ENCODE measurements at regions not wholly inside any gene's neighbourhood (a gene's known extent, or its start where the extent isn't known, plus 50 kb on each side); places are given as distances from the start of the nearest gene placed in this dataset.

DNA sequence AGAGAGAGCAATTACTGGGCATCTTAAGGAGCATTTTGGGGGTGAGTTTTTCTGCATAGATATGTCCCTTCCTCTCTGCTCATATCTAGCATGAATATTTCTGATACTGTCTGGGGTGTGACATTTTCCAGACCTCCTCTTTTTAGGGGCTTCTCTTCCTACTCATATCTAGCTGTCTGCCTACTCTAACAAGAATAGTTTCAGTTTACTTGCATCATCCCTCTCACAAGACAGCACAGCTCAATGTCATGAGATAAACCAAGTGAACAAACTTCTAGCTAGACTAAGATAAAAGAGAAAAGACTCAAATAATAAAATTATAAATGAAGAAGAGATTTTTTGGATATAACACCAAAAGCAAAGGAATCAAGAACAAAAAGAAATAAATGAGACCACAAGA lies 419.5 kb upstream of the SORCS1 start:
- TF ChIP-seq, protein P1, sequence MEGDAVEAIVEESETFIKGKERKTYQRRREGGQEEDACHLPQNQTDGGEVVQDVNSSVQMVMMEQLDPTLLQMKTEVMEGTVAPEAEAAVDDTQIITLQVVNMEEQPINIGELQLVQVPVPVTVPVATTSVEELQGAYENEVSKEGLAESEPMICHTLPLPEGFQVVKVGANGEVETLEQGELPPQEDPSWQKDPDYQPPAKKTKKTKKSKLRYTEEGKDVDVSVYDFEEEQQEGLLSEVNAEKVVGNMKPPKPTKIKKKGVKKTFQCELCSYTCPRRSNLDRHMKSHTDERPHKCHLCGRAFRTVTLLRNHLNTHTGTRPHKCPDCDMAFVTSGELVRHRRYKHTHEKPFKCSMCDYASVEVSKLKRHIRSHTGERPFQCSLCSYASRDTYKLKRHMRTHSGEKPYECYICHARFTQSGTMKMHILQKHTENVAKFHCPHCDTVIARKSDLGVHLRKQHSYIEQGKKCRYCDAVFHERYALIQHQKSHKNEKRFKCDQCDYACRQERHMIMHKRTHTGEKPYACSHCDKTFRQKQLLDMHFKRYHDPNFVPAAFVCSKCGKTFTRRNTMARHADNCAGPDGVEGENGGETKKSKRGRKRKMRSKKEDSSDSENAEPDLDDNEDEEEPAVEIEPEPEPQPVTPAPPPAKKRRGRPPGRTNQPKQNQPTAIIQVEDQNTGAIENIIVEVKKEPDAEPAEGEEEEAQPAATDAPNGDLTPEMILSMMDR (IDR thresholded peaks at IDR 0.05; ENCODE audit: extremely low read depth, insufficient read depth, missing control alignments) = no peak
- in situ Hi-C loops (cut with MboI; ENCODE audit: low pct_unique_long_range_greater_than_20kb, low sequenced_read_pairs, unreplicated experiment) = no loop called here
- DNase-seq (ENCODE audit: low spot score) = no peak

DNA sequence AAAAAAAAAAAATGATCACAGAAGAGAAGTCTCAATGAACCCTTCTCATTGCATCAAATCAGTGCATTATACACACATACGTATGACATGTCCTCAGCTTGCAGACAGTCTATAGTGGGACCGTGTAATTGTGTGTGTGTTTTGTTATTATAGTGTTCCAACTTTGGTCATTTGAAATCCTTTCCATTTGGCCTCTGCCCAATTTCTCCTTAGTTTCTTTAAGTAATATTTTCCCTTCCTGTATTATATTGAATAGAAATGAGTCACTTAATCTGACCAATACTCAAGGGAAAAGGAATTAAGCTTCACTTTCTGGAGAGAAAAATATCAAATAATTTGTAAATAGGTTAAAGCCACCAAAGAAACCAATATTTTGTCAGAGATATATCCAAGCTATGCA lies 415.5 kb upstream of the SORCS1 start:
- TF ChIP-seq, protein P1 (IDR thresholded peaks at IDR 0.05; ENCODE audit: extremely low read depth, insufficient read depth, missing control alignments) = no peak
- DNase-seq (ENCODE audit: low spot score) = no peak
- in situ Hi-C loops (cut with MboI; ENCODE audit: low pct_unique_long_range_greater_than_20kb, low sequenced_read_pairs, unreplicated experiment) = no loop called here

GRCh38 chr10:107577221-107577620 lies 412.7 kb upstream of the SORCS1 start:
- TF ChIP-seq, protein P1 (IDR thresholded peaks at IDR 0.05; ENCODE audit: extremely low read depth, insufficient read depth, missing control alignments) = no peak
- no peak for DNase-seq (ENCODE audit: low spot score)
- in situ Hi-C loops (cut with MboI; ENCODE audit: low pct_unique_long_range_greater_than_20kb, low sequenced_read_pairs, unreplicated experiment) = no loop called here

DNA sequence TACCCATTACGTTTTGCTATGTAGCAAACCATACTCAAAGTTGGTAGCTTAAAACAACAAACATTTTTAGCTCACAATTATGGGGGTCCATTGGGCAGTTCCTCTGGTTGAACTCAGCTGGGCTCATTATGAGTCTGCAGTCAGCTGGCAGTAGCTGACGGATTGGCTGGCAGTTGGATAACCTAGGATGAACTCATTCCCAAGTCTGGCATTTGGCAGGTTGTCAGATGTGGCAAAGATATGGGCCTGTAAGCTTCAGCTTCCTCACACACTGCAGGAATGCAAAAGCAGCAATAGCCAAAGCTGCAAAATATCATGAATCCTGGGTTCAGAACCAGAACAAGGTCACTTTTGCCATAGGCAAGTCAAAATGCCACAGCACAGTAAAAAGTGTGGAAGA lies 412.2 kb upstream of the SORCS1 start:
- TF ChIP-seq, protein P1 (IDR thresholded peaks at IDR 0.05; ENCODE audit: extremely low read depth, insufficient read depth, missing control alignments) = no peak
- in situ Hi-C loops (cut with MboI; ENCODE audit: low pct_unique_long_range_greater_than_20kb, low sequenced_read_pairs, unreplicated experiment) = no loop called here
- no peak for DNase-seq (ENCODE audit: low spot score)

DNA sequence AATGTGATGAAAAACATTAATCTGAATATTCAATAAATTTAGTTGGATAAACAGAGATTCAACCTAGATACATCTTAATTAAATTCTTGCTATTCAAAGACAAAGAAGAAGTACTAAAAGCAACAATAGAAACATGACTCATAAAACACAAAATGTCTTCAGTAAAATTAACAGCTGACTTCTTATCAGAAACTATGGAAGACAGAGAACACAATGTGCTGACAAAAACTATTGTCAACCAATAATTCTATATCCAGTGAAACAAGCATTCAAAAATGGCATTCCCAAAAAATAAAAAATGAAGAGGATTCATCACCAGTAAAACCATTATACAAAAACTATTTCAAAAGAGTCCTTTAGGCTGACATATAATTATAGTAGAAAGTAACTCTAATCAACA lies 400.5 kb upstream of the SORCS1 start:
- in situ Hi-C loops (cut with MboI; ENCODE audit: low pct_unique_long_range_greater_than_20kb, low sequenced_read_pairs, unreplicated experiment) = no loop called here
- TF ChIP-seq, protein P1 (IDR thresholded peaks at IDR 0.05; ENCODE audit: extremely low read depth, insufficient read depth, missing control alignments) = no peak
- no peak for DNase-seq (ENCODE audit: low spot score)

DNA sequence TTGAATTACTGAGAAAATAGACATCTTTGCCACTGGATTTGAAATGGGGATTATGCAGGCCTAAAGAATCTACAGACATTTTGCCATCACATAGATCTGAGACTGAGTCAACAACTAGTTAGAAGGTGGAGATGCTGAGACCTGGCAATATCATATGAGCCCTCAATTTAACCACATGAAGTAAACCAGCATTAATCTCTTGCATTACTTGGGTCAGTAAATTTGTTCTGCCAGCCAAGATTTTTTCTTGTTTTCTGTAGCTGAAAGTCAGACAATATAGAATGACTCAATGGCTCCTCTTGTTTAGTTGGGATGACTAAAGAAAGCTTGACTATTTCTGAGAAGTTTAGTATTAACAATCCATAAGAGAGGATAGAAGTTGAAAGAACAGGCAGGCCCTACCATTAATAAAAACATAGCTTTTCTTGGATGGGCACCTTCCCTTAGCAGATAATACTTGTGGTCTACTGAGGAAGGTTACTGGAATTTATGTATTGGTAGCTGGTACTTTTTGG lies 396.7 kb upstream of the SORCS1 start:
- DNase-seq (ENCODE audit: low spot score) = no peak
- in situ Hi-C loops (cut with MboI; ENCODE audit: low pct_unique_long_range_greater_than_20kb, low sequenced_read_pairs, unreplicated experiment) = no loop called here
- TF ChIP-seq, protein P1 (IDR thresholded peaks at IDR 0.05; ENCODE audit: extremely low read depth, insufficient read depth, missing control alignments) = no peak

- in situ Hi-C loops (cut with MboI; ENCODE audit: low pct_unique_long_range_greater_than_20kb, low sequenced_read_pairs, unreplicated experiment) = no loop called here
- TF ChIP-seq, protein P1 (IDR thresholded peaks at IDR 0.05; ENCODE audit: extremely low read depth, insufficient read depth, missing control alignments) = no peak
- DNase-seq (ENCODE audit: low spot score) = no peak
Measured at GRCh38 chr10:107557916-107558315, 393.4 kb upstream of the SORCS1 start.
